ENCODE measurements at regions not wholly inside any gene's neighbourhood (a gene's known extent, or its start where the extent isn't known, plus 50 kb on each side); places are given as distances from the start of the nearest gene placed in this dataset.

DNA sequence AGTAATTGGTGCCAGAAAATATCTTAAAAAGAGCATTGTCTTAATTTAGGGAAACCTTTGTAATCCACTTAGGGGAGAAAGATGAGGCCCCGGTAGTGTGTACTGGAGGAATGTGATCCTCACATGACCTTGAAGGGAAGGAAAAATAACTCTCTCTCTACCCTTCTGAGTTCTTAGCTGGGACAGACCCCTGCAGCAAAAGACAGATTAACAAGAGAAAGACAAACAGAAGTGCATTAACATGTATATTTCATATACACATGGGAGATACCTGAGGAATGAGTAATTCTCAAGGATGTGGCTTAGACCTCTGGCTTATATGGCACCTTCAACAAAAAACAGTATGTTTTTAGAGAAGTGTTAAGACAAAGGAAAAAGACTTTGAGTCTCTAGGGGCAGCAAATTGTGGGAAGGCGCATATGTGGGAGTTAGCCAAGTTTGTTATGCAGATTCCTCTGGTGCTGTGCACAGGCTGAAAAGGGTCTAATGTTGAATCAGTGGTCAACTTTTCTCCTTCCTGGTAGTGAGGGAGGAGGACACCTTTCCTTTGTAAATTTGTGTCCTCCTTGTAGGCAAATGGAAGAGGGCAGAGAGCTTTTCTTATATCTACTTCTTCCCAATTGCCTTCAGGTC is 138.8 kb downstream of the LRRC70 start:
- no peak for TF ChIP-seq CTCF (conservative IDR thresholded peaks at IDR 0.05)
- no CpG with 5 or more reads among the region's 2 CpGs for WGBS (ENCODE audit: extremely low coverage, insufficient read length, low lambda C conversion rate)
- H3K4me3 Mint-ChIP-seq = peak overlapping the region in 1 of 2 experiments; percentile 53; a peak in 1 of 5 replicates
- Histone ChIP-seq H3K14ac (ENCODE audit: insufficient read depth, low read length) (no peak overlapping the region), H2BK15ac (ENCODE audit: low read depth, low read length) (no peak overlapping the region), H3K18ac (ENCODE audit: insufficient read length, low read depth, low read length) (no peak overlapping the region), H3K23me2 (ENCODE audit: insufficient read length, low read depth, low read length, poor library complexity, severe bottlenecking) (no peaks in the 10 kb centered on the region), H2BK5ac (ENCODE audit: insufficient read length, low read length) (no peak overlapping the region), H4K20me1 (ENCODE audit: control insufficient read depth, insufficient read depth, insufficient read length) (no peaks in the 10 kb centered on the region), H3T11ph (ENCODE audit: low read length) (no peak overlapping the region), H4K5ac (ENCODE audit: insufficient read length, low read depth, low read length) (no peak overlapping the region), H2BK20ac (ENCODE audit: low read depth, low read length, poor library complexity, severe bottlenecking) (no peak overlapping the region), H2AFZ (ENCODE audit: low read length) (no peak overlapping the region), H3K56ac (ENCODE audit: insufficient read length, low read depth, low read length) (no peak overlapping the region), H3K23ac (ENCODE audit: insufficient read length, low read depth, low read length) (no peak overlapping the region), H3K4ac (ENCODE audit: low read depth, low read length) (no peak overlapping the region), H3K4me1 (ENCODE audit: insufficient read depth, low read length) (peaks cover 8% of the 10 kb centered on the region; the same call in 1 of the 2 replicates), H2BK120ac (ENCODE audit: low read depth, low read length, poor library complexity, severe bottlenecking) (no peak overlapping the region), H4K8ac (replicated peaks; ENCODE audit: insufficient read length, low read depth, low read length) (no peak overlapping the region), H3K27ac (ENCODE audit: insufficient read length, low read depth, low read length) (peak overlapping the region; percentile 54), H3K4me2 (ENCODE audit: insufficient read depth, insufficient read length, low read length) (no peak overlapping the region), H4K91ac (ENCODE audit: insufficient read length, low read depth, low read length) (no peak overlapping the region), H3K27me3 (ENCODE audit: insufficient read depth, low read length) (no peaks in the 10 kb centered on the region), H3K79me2 (ENCODE audit: insufficient read depth, low read length) (no peaks in the 10 kb centered on the region), H2BK12ac (ENCODE audit: insufficient read length, low read depth, low read length) (no peak overlapping the region), H3K9me3 (ENCODE audit: control insufficient read depth, low read depth, low read length) (no peaks in the 10 kb centered on the region), H3K9ac (ENCODE audit: extremely low read depth, insufficient read length, low read length) (no peak overlapping the region), H3K79me1 (ENCODE audit: insufficient read depth, low read depth, low read length, poor library complexity, severe bottlenecking) (no peaks in the 10 kb centered on the region), H2AK5ac (ENCODE audit: insufficient read length, low read length) (no peak overlapping the region)
- peaks cover 39 to 44% of the 10 kb centered on the region in 2 experiments for H3K4me1 Mint-ChIP-seq
- H3K27ac Mint-ChIP-seq = peak overlapping the region; percentile 34 to 73 (median 72); a peak in 5 of 7 replicates
- no peak for DNase-seq
- H3K27me3 Mint-ChIP-seq (ENCODE audit: low read depth) = no peaks in the 10 kb centered on the region
- H3K9me3 Mint-ChIP-seq = no peaks in the 10 kb centered on the region; a peak in 2 of 5 replicates
- peaks cover 0 to 2% (median 0%) of the 10 kb centered on the region in 3 experiments; a peak in 2 of 7 replicates for H3K36me3 Mint-ChIP-seq (ENCODE audit: insufficient read depth in 1 of 3, low read depth in 3 of 3)

All from H9 (cell line).